Endothelial cell (in vitro differentiated cells): ENCODE measurements at regions not wholly inside any gene's neighbourhood (a gene's known extent, or its start where the extent isn't known, plus 50 kb on each side); places are given as distances from the start of the nearest gene placed in this dataset.

ENCODE experiments used
- DNase-seq: peaks from one replicate; pipeline ENCODE4 v3.0.0; 2021; ENCODE audit warnings: low spot score
- H3K27ac Mint-ChIP-seq: one replicate; pipeline ENCODE4 v1.8.0; 2021; ENCODE audit warnings: mixed read lengths, inconsistent platforms; ENCODE audit not compliant: unreplicated experiment
- H3K27me3 Mint-ChIP-seq: one replicate; pipeline ENCODE4 v1.8.0; 2021; ENCODE audit warnings: mild to moderate bottlenecking, moderate library complexity, mixed read lengths, inconsistent platforms; ENCODE audit not compliant: unreplicated experiment
- H3K36me3 Mint-ChIP-seq: one replicate; pipeline ENCODE4 v1.8.0; 2021; ENCODE audit warnings: mild to moderate bottlenecking, low read depth, mixed read lengths, inconsistent platforms; ENCODE audit not compliant: unreplicated experiment
- H3K4me1 Mint-ChIP-seq: one replicate; pipeline ENCODE4 v1.8.0; 2021; ENCODE audit warnings: mild to moderate bottlenecking, mixed read lengths, inconsistent platforms; ENCODE audit not compliant: unreplicated experiment
- H3K4me3 Mint-ChIP-seq: one replicate; pipeline ENCODE4 v1.8.0; 2021; ENCODE audit warnings: mild to moderate bottlenecking, mixed read lengths, inconsistent platforms; ENCODE audit not compliant: unreplicated experiment
- H3K9me3 Mint-ChIP-seq: one replicate; pipeline ENCODE4 v1.8.0; 2021; ENCODE audit warnings: mixed read lengths, inconsistent platforms; ENCODE audit not compliant: unreplicated experiment
- TF ChIP-seq, protein P1 (sequence below): fragments of 200-600 bp; sonication (generic); IDR thresholded peaks from one replicate; pipeline ENCODE4 v1.5.0; 2021; ENCODE audit warnings: antibody characterized with exemption; ENCODE audit not compliant: unreplicated experiment

GRCh38 chr2:8067784-8068336 lies 614.0 kb upstream of the ID2 start:
- H3K36me3 Mint-ChIP-seq = no peaks in the 10 kb centered on the region
- H3K4me3 Mint-ChIP-seq = no peak overlapping the region
- no peak for DNase-seq
- H3K27me3 Mint-ChIP-seq = peaks cover 2% of the 10 kb centered on the region
- no peaks in the 10 kb centered on the region for H3K4me1 Mint-ChIP-seq
- TF ChIP-seq, protein P1, sequence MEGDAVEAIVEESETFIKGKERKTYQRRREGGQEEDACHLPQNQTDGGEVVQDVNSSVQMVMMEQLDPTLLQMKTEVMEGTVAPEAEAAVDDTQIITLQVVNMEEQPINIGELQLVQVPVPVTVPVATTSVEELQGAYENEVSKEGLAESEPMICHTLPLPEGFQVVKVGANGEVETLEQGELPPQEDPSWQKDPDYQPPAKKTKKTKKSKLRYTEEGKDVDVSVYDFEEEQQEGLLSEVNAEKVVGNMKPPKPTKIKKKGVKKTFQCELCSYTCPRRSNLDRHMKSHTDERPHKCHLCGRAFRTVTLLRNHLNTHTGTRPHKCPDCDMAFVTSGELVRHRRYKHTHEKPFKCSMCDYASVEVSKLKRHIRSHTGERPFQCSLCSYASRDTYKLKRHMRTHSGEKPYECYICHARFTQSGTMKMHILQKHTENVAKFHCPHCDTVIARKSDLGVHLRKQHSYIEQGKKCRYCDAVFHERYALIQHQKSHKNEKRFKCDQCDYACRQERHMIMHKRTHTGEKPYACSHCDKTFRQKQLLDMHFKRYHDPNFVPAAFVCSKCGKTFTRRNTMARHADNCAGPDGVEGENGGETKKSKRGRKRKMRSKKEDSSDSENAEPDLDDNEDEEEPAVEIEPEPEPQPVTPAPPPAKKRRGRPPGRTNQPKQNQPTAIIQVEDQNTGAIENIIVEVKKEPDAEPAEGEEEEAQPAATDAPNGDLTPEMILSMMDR = no peak
- no peaks in the 10 kb centered on the region for H3K9me3 Mint-ChIP-seq
- no peak overlapping the region for H3K27ac Mint-ChIP-seq

DNA sequence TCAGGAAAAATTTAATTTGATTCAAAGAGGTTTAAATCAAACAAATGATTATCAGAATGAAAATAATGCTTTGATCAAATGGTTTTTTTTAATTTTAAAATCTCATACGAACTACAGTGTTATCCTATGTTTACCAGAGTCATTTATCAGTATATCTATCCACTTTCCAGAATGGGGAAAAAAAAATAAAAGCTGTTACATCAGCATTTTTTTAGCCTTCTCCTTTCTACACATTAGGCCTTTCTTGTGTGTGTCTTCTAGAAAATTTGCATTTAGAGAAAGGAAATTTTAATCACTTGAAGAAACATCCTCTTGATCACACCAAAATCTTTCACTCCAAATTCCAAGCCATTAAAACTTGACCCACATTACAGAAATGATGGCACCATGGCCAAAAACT lies 608.9 kb upstream of the ID2 start:
- Mint-ChIP-seq H3K4me3 (no peak overlapping the region), H3K27me3 (no peaks in the 10 kb centered on the region), H3K9me3 (no peaks in the 10 kb centered on the region), H3K27ac (no peak overlapping the region), H3K36me3 (no peaks in the 10 kb centered on the region), H3K4me1 (no peaks in the 10 kb centered on the region)
- TF ChIP-seq, protein P1 = no peak
- no peak for DNase-seq

GRCh38 chr2:8073916-8074315 lies 607.9 kb upstream of the ID2 start:
- TF ChIP-seq, protein P1 = no peak
- Mint-ChIP-seq H3K9me3 (no peaks in the 10 kb centered on the region), H3K27me3 (no peaks in the 10 kb centered on the region), H3K4me3 (no peak overlapping the region), H3K4me1 (no peaks in the 10 kb centered on the region), H3K27ac (no peak overlapping the region), H3K36me3 (no peaks in the 10 kb centered on the region)
- DNase-seq = no peak

DNA sequence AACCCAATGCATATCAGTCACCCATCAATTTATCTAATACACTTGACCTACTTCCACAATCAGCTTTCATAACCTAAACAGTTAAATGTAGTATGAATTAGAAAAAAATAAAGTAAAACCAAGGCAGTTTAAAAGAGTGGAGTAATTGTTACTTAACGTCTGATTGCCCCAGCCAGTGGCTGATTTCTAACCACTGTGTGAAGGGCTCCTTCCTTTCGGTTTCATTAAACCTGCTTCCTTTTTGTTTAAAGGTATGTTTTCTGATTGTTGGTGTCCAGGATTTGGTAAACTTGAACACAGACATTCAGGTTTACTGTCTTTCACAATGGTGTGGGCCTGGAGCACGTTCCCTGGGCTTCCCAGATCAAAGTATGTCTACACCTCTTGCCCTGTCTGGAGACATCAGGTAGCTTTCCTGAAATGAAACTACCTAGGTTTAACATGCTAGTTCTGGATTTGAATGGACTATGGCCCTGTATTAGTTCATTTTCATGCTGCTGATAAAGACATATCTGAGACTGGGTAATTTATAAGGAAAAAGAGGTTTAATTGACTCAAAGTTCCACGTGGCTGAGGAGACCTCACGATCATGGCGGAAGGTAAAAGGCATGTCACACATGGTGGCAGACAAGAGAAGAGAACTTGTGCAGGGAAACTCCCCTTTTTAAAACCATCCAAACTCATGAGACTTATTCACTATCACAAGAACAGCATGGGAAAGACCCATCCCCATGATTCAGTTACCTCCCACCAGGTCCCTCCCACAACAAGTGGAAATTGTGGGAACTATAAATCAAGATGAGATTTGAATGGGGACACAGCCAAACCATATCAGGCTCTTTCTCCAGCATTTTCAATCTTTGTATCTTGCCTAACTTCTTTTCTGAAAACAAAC lies 605.2 kb upstream of the ID2 start:
- Mint-ChIP-seq H3K27ac (no peak overlapping the region), H3K27me3 (no peaks in the 10 kb centered on the region), H3K9me3 (no peaks in the 10 kb centered on the region), H3K36me3 (no peaks in the 10 kb centered on the region), H3K4me3 (no peak overlapping the region), H3K4me1 (no peaks in the 10 kb centered on the region)
- no peak for DNase-seq
- TF ChIP-seq, protein P1 = no peak

GRCh38 chr2:8078705-8079104 lies 603.2 kb upstream of the ID2 start:
- no peaks in the 10 kb centered on the region for H3K4me1 Mint-ChIP-seq
- no peaks in the 10 kb centered on the region for H3K27me3 Mint-ChIP-seq
- H3K4me3 Mint-ChIP-seq = no peak overlapping the region
- TF ChIP-seq, protein P1 = no peak
- H3K36me3 Mint-ChIP-seq = no peaks in the 10 kb centered on the region
- H3K27ac Mint-ChIP-seq = no peak overlapping the region
- no peaks in the 10 kb centered on the region for H3K9me3 Mint-ChIP-seq
- no peak for DNase-seq
